Keratinocyte (primary cell): ENCODE measurements at regions not wholly inside any gene's neighbourhood (a gene's known extent, or its start where the extent isn't known, plus 50 kb on each side); places are given as distances from the start of the nearest gene placed in this dataset.

Source experiments
- DNase-seq: peaks from one replicate; pipeline ENCODE4 v3.0.0-alpha.2; 2011; ENCODE audit warnings: low read depth, missing footprints, low spot score
- FAIRE-seq: peaks from 2 replicates; lab custom pipeline; 2011; peaks lifted over from hg19 to GRCh38; lab: Jason Lieb, UNC
- H2AFZ ChIP-seq: 2 replicates; pipeline ENCODE4 v1.6.0; 2012; ENCODE audit warnings: low read length, control low read depth, inconsistent platforms; ENCODE audit not compliant: control insufficient read depth
- H3K27ac ChIP-seq: 2 replicates; pipeline ENCODE4 v1.5.1; 2011; ENCODE audit warnings: low read length; ENCODE audit not compliant: control insufficient read depth, insufficient read depth
- H3K27me3 ChIP-seq: 3 replicates; pipeline ENCODE4 v1.6.0; 2011; ENCODE audit warnings: low read length; ENCODE audit not compliant: control insufficient read depth, insufficient read depth; ENCODE audit errors: extremely low read depth
- H3K36me3 ChIP-seq, 2 experiments: 2 replicates in 1 of 2; 3 replicates in 1 of 2; pipeline ENCODE4 v1.5.1; 2011; ENCODE audit warnings: low read length in 2 of 2, mild to moderate bottlenecking in 1 of 2; ENCODE audit not compliant: control insufficient read depth in 2 of 2, insufficient read depth in 2 of 2; ENCODE audit errors: extremely low read depth in 1 of 2
- H3K4me1 ChIP-seq: 3 replicates; pipeline ENCODE4 v1.5.1; 2011; ENCODE audit warnings: low read length; ENCODE audit not compliant: control insufficient read depth, insufficient read depth; ENCODE audit errors: extremely low read depth
- H3K4me2 ChIP-seq: 3 replicates; pipeline ENCODE4 v1.6.0; 2011; ENCODE audit warnings: low read depth, low read length; ENCODE audit not compliant: control insufficient read depth, insufficient read depth; ENCODE audit errors: extremely low read depth
- H3K4me3 ChIP-seq, 3 experiments: fragments of 200-600 bp in 1 of 3; sonication (generic) in 1 of 3; 2 replicates in 2 of 3; 3 replicates in 1 of 3; pipeline ENCODE4 v1.5.1; 2011 to 2016; ENCODE audit warnings: low read length in 3 of 3, mild to moderate bottlenecking in 3 of 3, control low read depth in 2 of 3, inconsistent platforms in 1 of 3, low read depth in 1 of 3, mixed read lengths in 1 of 3, mixed run types in 1 of 3, moderate library complexity in 1 of 3; ENCODE audit not compliant: control insufficient read depth in 2 of 3, insufficient read depth in 2 of 3; ENCODE audit errors: extremely low read depth in 1 of 3
- H3K79me2 ChIP-seq: 2 replicates; pipeline ENCODE4 v1.6.0; 2012; ENCODE audit warnings: low read length; ENCODE audit not compliant: control insufficient read depth, insufficient read depth
- H3K9ac ChIP-seq: 3 replicates; pipeline ENCODE4 v1.6.0; 2011; ENCODE audit warnings: low read length; ENCODE audit not compliant: control insufficient read depth, insufficient read depth; ENCODE audit errors: extremely low read depth
- H3K9me1 ChIP-seq: 3 replicates; pipeline ENCODE4 v1.6.0; 2011; ENCODE audit warnings: low read length; ENCODE audit not compliant: control insufficient read depth, insufficient read depth; ENCODE audit errors: extremely low read depth
- H3K9me3 ChIP-seq: 2 replicates; pipeline ENCODE4 v1.5.1; 2012; ENCODE audit warnings: low read depth, low read length; ENCODE audit not compliant: control insufficient read depth
- H4K20me1 ChIP-seq: 3 replicates; pipeline ENCODE4 v1.6.0; 2011; ENCODE audit warnings: low read length; ENCODE audit not compliant: control insufficient read depth, insufficient read depth; ENCODE audit errors: extremely low read depth
- CTCF ChIP-seq, 3 experiments: IDR thresholded peaks in 1 of 3; conservative IDR thresholded peaks in 1 of 3; optimal IDR thresholded peaks in 1 of 3; 2 replicates in 2 of 3; 3 replicates in 1 of 3; pipeline versions ENCODE3 to v1.5.1; 2011; ENCODE audit warnings: low read length in 3 of 3, mild to moderate bottlenecking in 3 of 3, moderate library complexity in 2 of 3, control low read depth in 1 of 3, inconsistent platforms in 1 of 3; ENCODE audit not compliant: insufficient read depth in 2 of 3; ENCODE audit errors: extremely low read depth in 1 of 3
- EZH2 ChIP-seq: IDR thresholded peaks from one replicate; pipeline ENCODE4 v1.6.1; 2012; ENCODE audit warnings: inconsistent platforms, mild to moderate bottlenecking, low read length, moderate library complexity
- dilution Hi-C: fragments of 300-500 bp; cut with MboI; formaldehyde crosslinking; loops from one replicate; pipeline ENCODE4 v1.7.0; 2020; ENCODE audit warnings: low sequenced_read_pairs; ENCODE audit not compliant: extremely low pct_ligation_motif_present

GRCh38 chr2:107148496-107148895 lies 262.5 kb upstream of the ST6GAL2 start:
- H3K27ac ChIP-seq, result no peak overlapping the region
- H3K9ac ChIP-seq, result no peak overlapping the region
- dilution Hi-C loops, result no loop called here

GRCh38 chr2:107160640-107161239 lies 274.8 kb upstream of the ST6GAL2 start:
- H3K9me3 ChIP-seq, result no peaks in the 10 kb centered on the region
- no peak for TF ChIP-seq CTCF (optimal IDR thresholded peaks at IDR 0.05 in 1 of 3, IDR thresholded peaks at IDR 0.05 in 1 of 3, conservative IDR thresholded peaks at IDR 0.05 in 1 of 3; ENCODE audit: extremely low read depth in 1 of 3, insufficient read depth in 2 of 3, low read length in 3 of 3)
- H2AFZ ChIP-seq, result no peak overlapping the region
- no peaks in the 10 kb centered on the region for H3K79me2 ChIP-seq
- H3K4me3 ChIP-seq, result no peak overlapping the region
- no peak overlapping the region for H3K4me2 ChIP-seq
- H3K9ac ChIP-seq, result no peak overlapping the region
- H4K20me1 ChIP-seq, result no peaks in the 10 kb centered on the region
- H3K36me3 ChIP-seq, result no peaks in the 10 kb centered on the region
- FAIRE-seq (no peak), DNase-seq (no peak)
- dilution Hi-C loops, result no loop called here
- no peaks in the 10 kb centered on the region for H3K27me3 ChIP-seq
- no peak overlapping the region for H3K27ac ChIP-seq
- no peaks in the 10 kb centered on the region for H3K4me1 ChIP-seq
- no peaks in the 10 kb centered on the region for H3K9me1 ChIP-seq

More at GRCh38 chr2:107148496-107148895, 262.5 kb upstream of the ST6GAL2 start:
- Histone ChIP-seq H3K27me3 (no peaks in the 10 kb centered on the region), H3K36me3 (no peaks in the 10 kb centered on the region), H4K20me1 (no peaks in the 10 kb centered on the region), H3K4me1 (no peaks in the 10 kb centered on the region), H2AFZ (no peak overlapping the region), H3K9me3 (no peaks in the 10 kb centered on the region), H3K9me1 (no peaks in the 10 kb centered on the region), H3K79me2 (no peaks in the 10 kb centered on the region), H3K4me3 (no peak overlapping the region), H3K4me2 (no peak overlapping the region)
- DNase-seq (no peak), FAIRE-seq (no peak)
- TF ChIP-seq CTCF (optimal IDR thresholded peaks at IDR 0.05 in 1 of 3, IDR thresholded peaks at IDR 0.05 in 1 of 3, conservative IDR thresholded peaks at IDR 0.05 in 1 of 3; ENCODE audit: extremely low read depth in 1 of 3, insufficient read depth in 2 of 3, low read length in 3 of 3), result no peak
- TF ChIP-seq EZH2, result no peak
